Mesenchymal stem cell (in vitro differentiated cells and primary cell): ENCODE measurements at regions not wholly inside any gene's neighbourhood (a gene's known extent, or its start where the extent isn't known, plus 50 kb on each side); places are given as distances from the start of the nearest gene placed in this dataset.

Source experiments
- DNase-seq: peaks from one replicate; pipeline ENCODE4 v3.0.0-alpha.2; 2013
- H2AFZ ChIP-seq: one replicate; pipeline ENCODE4 v1.6.1; 2013; ENCODE audit warnings: low read depth, mild to moderate bottlenecking, control low read depth, inconsistent platforms, low read length, moderate library complexity
- H2AK5ac ChIP-seq: 2 replicates; pipeline ENCODE4 v1.6.1; 2013; ENCODE audit warnings: low read length, moderate library complexity, mild to moderate bottlenecking, inconsistent platforms; ENCODE audit not compliant: severe bottlenecking
- H2BK120ac ChIP-seq: one replicate; pipeline ENCODE4 v1.6.1; 2013; ENCODE audit warnings: low read depth, mild to moderate bottlenecking, inconsistent platforms, low read length, moderate library complexity
- H2BK12ac ChIP-seq, 2 experiments: one replicate each; pipeline ENCODE4 v1.6.1; 2013; ENCODE audit warnings: inconsistent platforms in 2 of 2, low read length in 2 of 2, mild to moderate bottlenecking in 2 of 2, moderate library complexity in 2 of 2, control low read depth in 1 of 2
- H2BK15ac ChIP-seq: one replicate; pipeline ENCODE4 v1.6.1; 2013; ENCODE audit warnings: mild to moderate bottlenecking, low read depth, inconsistent platforms; ENCODE audit not compliant: poor library complexity, severe bottlenecking
- H2BK5ac ChIP-seq: 2 replicates; pipeline ENCODE4 v1.6.1; 2013; ENCODE audit warnings: low read depth, mild to moderate bottlenecking, low read length, control low read depth, inconsistent platforms; ENCODE audit not compliant: poor library complexity, severe bottlenecking
- H3K14ac ChIP-seq, 2 experiments: one replicate each; pipeline ENCODE4 v1.6.1; 2013; ENCODE audit warnings: inconsistent platforms in 2 of 2, low read length in 2 of 2, control low read depth in 1 of 2, mild to moderate bottlenecking in 1 of 2, moderate library complexity in 1 of 2
- H3K18ac ChIP-seq, 2 experiments: one replicate each; pipeline ENCODE4 v1.6.1; 2013; ENCODE audit warnings: inconsistent platforms in 2 of 2, low read length in 2 of 2, control low read depth in 1 of 2, low read depth in 1 of 2, mild to moderate bottlenecking in 1 of 2
- H3K23ac ChIP-seq, 2 experiments: one replicate each; pipeline ENCODE4 v1.6.1; 2013; ENCODE audit warnings: inconsistent platforms in 2 of 2, low read length in 2 of 2, mild to moderate bottlenecking in 2 of 2, moderate library complexity in 2 of 2, control low read depth in 1 of 2
- H3K27ac ChIP-seq: 2 replicates; pipeline ENCODE4 v1.5.1; 2013; ENCODE audit warnings: mild to moderate bottlenecking, moderate library complexity, low read length, control low read depth, inconsistent platforms; ENCODE audit not compliant: poor library complexity, severe bottlenecking
- H3K27me3 ChIP-seq, 2 experiments: 2 replicates each; pipeline versions ENCODE4 v1.6.1 to v1.7.0; 2013; ENCODE audit warnings: low read length in 2 of 2, mild to moderate bottlenecking in 2 of 2, moderate library complexity in 2 of 2, control low read depth in 1 of 2, inconsistent platforms in 1 of 2; ENCODE audit not compliant: control insufficient read depth in 1 of 2, insufficient read depth in 1 of 2
- H3K36me3 ChIP-seq, 2 experiments: 2 replicates each; pipeline versions ENCODE4 v1.6.1 to v1.7.0; 2013; ENCODE audit warnings: low read length in 2 of 2, control low read depth in 1 of 2, inconsistent platforms in 1 of 2, low read depth in 1 of 2, mild to moderate bottlenecking in 1 of 2; ENCODE audit not compliant: insufficient read depth in 2 of 2, control insufficient read depth in 1 of 2
- H3K4ac ChIP-seq, 2 experiments: one replicate each; pipeline ENCODE4 v1.6.1; 2013; ENCODE audit warnings: inconsistent platforms in 2 of 2, low read length in 2 of 2, mild to moderate bottlenecking in 2 of 2, moderate library complexity in 2 of 2, control low read depth in 1 of 2, low read depth in 1 of 2
- H3K4me1 ChIP-seq: 2 replicates; pipeline ENCODE4 v1.6.1; 2013; ENCODE audit warnings: low read depth, low read length, control low read depth; ENCODE audit not compliant: control insufficient read depth, insufficient read depth
- H3K4me2 ChIP-seq: 2 replicates; pipeline ENCODE4 v1.6.1; 2013; ENCODE audit warnings: low read length, mild to moderate bottlenecking, inconsistent platforms; ENCODE audit not compliant: poor library complexity, severe bottlenecking
- H3K4me3 ChIP-seq, 2 experiments: 2 replicates each; pipeline versions ENCODE4 v1.5.1 to v1.7.0; 2013; ENCODE audit warnings: low read length in 2 of 2, mild to moderate bottlenecking in 2 of 2, control low read depth in 1 of 2, low read depth in 1 of 2; ENCODE audit not compliant: insufficient read depth in 1 of 2
- H3K79me1 ChIP-seq: replicated peaks from 2 replicates; pipeline ENCODE4 v1.6.1; 2013; ENCODE audit warnings: mild to moderate bottlenecking, control low read depth, low read length, inconsistent platforms; ENCODE audit not compliant: poor library complexity, severe bottlenecking
- H3K9ac ChIP-seq: 2 replicates; pipeline ENCODE4 v1.7.0; 2013; ENCODE audit warnings: mild to moderate bottlenecking, low read length, moderate library complexity
- H3K9me3 ChIP-seq: 2 replicates; pipeline ENCODE4 v1.7.0; 2013; ENCODE audit warnings: mild to moderate bottlenecking, low read length; ENCODE audit not compliant: control insufficient read depth
- H4K8ac ChIP-seq: one replicate; pipeline ENCODE4 v1.6.1; 2013; ENCODE audit warnings: inconsistent platforms, mild to moderate bottlenecking, low read length, moderate library complexity
- H4K91ac ChIP-seq: one replicate; pipeline ENCODE4 v1.6.1; 2013; ENCODE audit warnings: mild to moderate bottlenecking, low read length, inconsistent platforms
- WGBS: methylation state at CpG from one replicate; pipeline ENCODE4 v1.1.7; 2013; ENCODE audit warnings: mixed read lengths; 5-methylcytosine and 5-hydroxymethylcytosine counted together

DNA sequence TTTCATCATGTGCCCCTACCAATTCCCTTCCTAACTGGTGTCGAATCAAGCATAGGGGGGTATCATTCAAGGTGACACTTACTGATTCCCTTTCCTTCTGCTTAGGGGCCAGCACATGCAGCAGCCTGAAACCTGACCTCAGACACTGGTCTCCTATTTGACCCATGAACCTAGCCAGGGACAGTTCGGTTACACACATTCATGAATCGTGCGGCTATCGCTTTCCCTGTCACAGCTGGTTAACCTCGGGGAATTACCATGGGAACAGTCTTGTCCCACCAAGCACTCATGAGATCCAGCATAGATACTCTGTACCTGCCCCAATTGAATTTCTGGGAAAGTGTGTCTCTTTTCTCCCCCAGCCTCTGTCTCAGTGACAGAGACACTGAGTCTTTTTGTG, 140.4 kb downstream of the ZNF674 start:
- no peaks in the 10 kb centered on the region for H3K36me3 ChIP-seq
- no peak overlapping the region for H3K4ac ChIP-seq
- no peaks in the 10 kb centered on the region for H3K79me1 ChIP-seq
- H2AFZ ChIP-seq = no peak overlapping the region
- H3K18ac ChIP-seq = no peak overlapping the region
- H2BK120ac ChIP-seq = no peak overlapping the region
- 96% methylated on average over 6 of the region's 6 CpGs for WGBS
- no peak overlapping the region for H2AK5ac ChIP-seq
- no peak overlapping the region for H2BK5ac ChIP-seq
- no peak overlapping the region for H3K27ac ChIP-seq
- H3K14ac ChIP-seq = no peak overlapping the region
- no peaks in the 10 kb centered on the region for H3K4me1 ChIP-seq
- H3K4me2 ChIP-seq = no peak overlapping the region
- peaks cover 0 to 21% of the 10 kb centered on the region in 2 experiments for H3K27me3 ChIP-seq
- peaks cover 4% of the 10 kb centered on the region for H3K9me3 ChIP-seq
- no peak overlapping the region for H3K9ac ChIP-seq
- no peak overlapping the region for H2BK12ac ChIP-seq
- no peak overlapping the region for H4K91ac ChIP-seq
- no peak overlapping the region for H4K8ac ChIP-seq
- DNase-seq = no peak
- no peak overlapping the region for H2BK15ac ChIP-seq
- H3K23ac ChIP-seq = no peak overlapping the region
- H3K4me3 ChIP-seq = no peak overlapping the region

DNA sequence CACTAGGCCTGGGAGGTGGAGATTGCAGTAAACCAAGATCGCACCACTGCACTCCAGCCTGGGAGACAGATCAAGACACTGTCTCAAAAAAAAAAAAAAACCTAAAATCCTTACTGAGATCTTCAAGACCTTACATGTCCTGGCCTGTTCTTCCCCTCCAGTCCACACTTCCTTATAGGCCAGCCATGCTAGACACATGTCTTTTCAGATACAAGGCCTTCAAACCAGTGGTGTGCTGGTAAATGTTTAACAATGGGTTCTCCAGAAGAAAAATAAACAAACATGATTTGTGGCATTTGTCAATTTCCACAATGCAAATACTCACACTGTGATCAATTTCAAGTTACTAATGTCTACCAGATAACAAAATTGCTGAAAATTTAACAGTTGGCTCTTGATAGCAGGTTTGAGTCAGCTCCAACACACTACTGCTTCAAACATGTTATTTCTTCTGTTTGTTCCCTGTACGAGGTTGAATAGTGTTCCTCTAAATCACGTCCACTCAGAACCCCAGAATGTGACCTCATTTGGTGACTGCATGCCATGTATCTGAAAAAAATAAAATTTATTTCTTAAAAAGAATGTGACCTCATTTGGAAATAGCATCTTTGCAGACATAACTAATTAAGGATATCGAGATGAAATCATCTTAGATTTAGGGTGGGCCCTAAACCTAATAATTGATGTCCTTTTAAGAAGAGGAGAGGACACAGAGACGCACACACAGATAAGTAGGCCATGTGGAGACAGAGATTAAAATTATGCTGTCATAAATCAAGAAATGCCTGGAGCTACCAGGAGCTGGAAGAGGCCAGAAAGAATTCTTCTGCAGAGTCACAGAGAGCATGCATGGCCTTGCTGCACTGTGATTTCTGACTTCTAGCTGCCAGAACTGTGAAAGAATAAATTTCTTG, 144.4 kb downstream of the ZNF674 start:
- Histone ChIP-seq H3K4me3 (no peak overlapping the region), H3K4me1 (no peaks in the 10 kb centered on the region), H3K36me3 (no peaks in the 10 kb centered on the region), H3K4me2 (no peak overlapping the region), H3K9me3 (peaks cover 9% of the 10 kb centered on the region), H3K4ac (no peak overlapping the region), H3K79me1 (no peaks in the 10 kb centered on the region), H2AFZ (no peak overlapping the region), H3K14ac (no peak overlapping the region), H3K9ac (no peak overlapping the region), H4K91ac (no peak overlapping the region), H2BK12ac (no peak overlapping the region), H3K27me3 (peaks cover 0 to 32% of the 10 kb centered on the region in 2 experiments), H3K18ac (no peak overlapping the region), H4K8ac (no peak overlapping the region), H2BK120ac (no peak overlapping the region), H2BK15ac (no peak overlapping the region), H2BK5ac (peak overlapping the region; percentile 31), H2AK5ac (no peak overlapping the region), H3K27ac (no peak overlapping the region), H3K23ac (no peak overlapping the region)
- DNase-seq = no peak
- 82% methylated on average over 3 of the region's 5 CpGs for WGBS

DNA sequence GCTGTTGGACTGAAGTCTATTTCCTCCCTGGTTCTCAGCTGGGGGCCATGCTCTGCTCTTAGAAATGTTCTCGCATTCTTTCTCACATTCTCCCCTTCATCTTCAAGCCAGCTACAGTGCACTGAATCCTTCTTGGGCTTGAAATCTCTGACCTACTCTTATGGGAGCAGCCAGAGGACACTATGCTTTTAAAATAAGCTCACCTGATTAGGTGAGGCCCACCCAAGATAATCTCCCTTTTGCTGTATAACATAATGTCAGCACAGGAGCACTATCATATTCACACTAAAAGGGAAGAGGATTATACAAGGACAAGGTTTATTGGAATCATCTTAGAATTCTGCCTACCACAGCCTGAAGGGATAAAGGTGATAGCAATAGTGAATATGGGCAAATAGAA, 146.3 kb downstream of the ZNF674 start:
- H2BK5ac ChIP-seq = no peak overlapping the region
- H3K27me3 ChIP-seq = peaks cover 0 to 26% of the 10 kb centered on the region in 2 experiments
- H3K23ac ChIP-seq = no peak overlapping the region
- WGBS = 100% methylated on average over 1 of the region's 1 CpG
- H3K9me3 ChIP-seq = peaks cover 9% of the 10 kb centered on the region
- no peaks in the 10 kb centered on the region for H3K79me1 ChIP-seq
- H3K4me2 ChIP-seq = no peak overlapping the region
- H3K4ac ChIP-seq = no peak overlapping the region
- H2AFZ ChIP-seq = no peak overlapping the region
- no peak overlapping the region for H4K91ac ChIP-seq
- H4K8ac ChIP-seq = no peak overlapping the region
- H3K4me1 ChIP-seq = no peaks in the 10 kb centered on the region
- H3K4me3 ChIP-seq = no peak overlapping the region
- H2AK5ac ChIP-seq = no peak overlapping the region
- no peak overlapping the region for H3K14ac ChIP-seq
- H3K18ac ChIP-seq = no peak overlapping the region
- no peak for DNase-seq
- no peak overlapping the region for H3K9ac ChIP-seq
- H2BK15ac ChIP-seq = no peak overlapping the region
- H2BK12ac ChIP-seq = no peak overlapping the region
- no peaks in the 10 kb centered on the region for H3K36me3 ChIP-seq
- no peak overlapping the region for H2BK120ac ChIP-seq
- no peak overlapping the region for H3K27ac ChIP-seq

DNA sequence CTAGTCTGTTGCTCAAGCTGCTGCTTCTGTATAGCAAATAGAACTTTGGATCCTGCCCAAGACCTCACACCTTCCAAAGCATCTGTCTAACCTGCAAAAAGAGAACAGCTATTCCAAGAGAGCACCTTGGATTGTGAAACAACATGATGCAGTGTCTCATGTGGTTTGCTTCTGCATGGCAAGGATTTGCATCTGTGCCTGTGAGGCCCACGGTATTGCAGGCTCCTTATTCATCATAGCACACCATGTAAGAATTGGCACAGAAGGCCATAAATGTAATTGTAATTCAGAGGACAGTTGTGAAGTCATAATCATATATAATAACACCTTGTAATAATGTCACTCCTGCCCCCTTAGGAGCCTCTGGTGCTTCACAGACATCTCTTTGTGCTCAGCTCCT, 147.1 kb downstream of the ZNF674 start:
- H3K9me3 ChIP-seq = peaks cover 9% of the 10 kb centered on the region
- H4K91ac ChIP-seq = no peak overlapping the region
- H3K9ac ChIP-seq = no peak overlapping the region
- no peaks in the 10 kb centered on the region for H3K4me1 ChIP-seq
- H3K23ac ChIP-seq = no peak overlapping the region
- no peaks in the 10 kb centered on the region for H3K36me3 ChIP-seq
- H3K4me3 ChIP-seq = no peak overlapping the region
- H2AK5ac ChIP-seq = no peak overlapping the region
- DNase-seq = no peak
- H3K4ac ChIP-seq = no peak overlapping the region
- no peak overlapping the region for H2BK5ac ChIP-seq
- H2AFZ ChIP-seq = no peak overlapping the region
- H2BK120ac ChIP-seq = no peak overlapping the region
- no peak overlapping the region for H3K18ac ChIP-seq
- H3K27ac ChIP-seq = no peak overlapping the region
- no peak overlapping the region for H4K8ac ChIP-seq
- no peaks in the 10 kb centered on the region for H3K79me1 ChIP-seq
- peaks cover 0 to 20% of the 10 kb centered on the region in 2 experiments for H3K27me3 ChIP-seq
- no peak overlapping the region for H3K14ac ChIP-seq
- no CpG with 5 or more reads among the region's 1 CpG for WGBS
- no peak overlapping the region for H2BK15ac ChIP-seq
- H2BK12ac ChIP-seq = no peak overlapping the region
- H3K4me2 ChIP-seq = no peak overlapping the region
